ENCODE measurements at regions not wholly inside any gene's neighbourhood (a gene's known extent, or its start where the extent isn't known, plus 50 kb on each side); places are given as distances from the start of the nearest gene placed in this dataset.

DNA sequence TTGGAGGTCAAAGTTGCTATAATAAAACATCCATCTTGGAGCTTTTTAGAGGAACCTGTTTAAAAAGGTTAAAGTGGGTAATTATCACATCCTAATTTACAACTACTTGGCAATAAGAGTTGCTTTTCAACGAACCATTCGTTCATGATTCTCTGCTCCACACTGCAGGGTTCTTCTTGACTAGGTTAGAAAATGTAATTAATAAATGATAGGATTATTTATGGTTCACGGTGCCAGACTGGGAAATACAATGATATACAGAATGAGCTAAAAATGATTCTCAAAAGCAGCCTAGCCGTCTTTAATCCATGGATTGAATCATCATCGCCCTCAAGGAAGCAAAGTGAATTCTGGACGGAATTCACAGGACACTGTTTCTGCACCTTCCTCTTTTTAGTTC lies 291.2 kb downstream of the TEX29 start:
- H3K9me2 ChIP-seq (replicated peaks; ENCODE audit: insufficient read depth, low read length) = no peaks in the 10 kb centered on the region
- no peaks in the 10 kb centered on the region for H3F3A ChIP-seq (ENCODE audit: insufficient read depth, low read length)
- no peak overlapping the region for H2AFZ ChIP-seq (ENCODE audit: low read length)
- H3K27me3 ChIP-seq (replicated peaks; ENCODE audit: insufficient read depth, low read length) = no peaks in the 10 kb centered on the region
- H3K4me3 ChIP-seq (ENCODE audit: low read length) = no peak overlapping the region
- H3K4me1 ChIP-seq (ENCODE audit: low read length) = no peaks in the 10 kb centered on the region
- H3K9me3 ChIP-seq (replicated peaks; ENCODE audit: insufficient read depth, low read length) = no peaks in the 10 kb centered on the region
- no peak overlapping the region for H3K27ac ChIP-seq (ENCODE audit: low read length)
- DNase-seq = no peak
- no peak overlapping the region for H3K4me2 ChIP-seq (ENCODE audit: low read depth, low read length)
- H3K9ac ChIP-seq (ENCODE audit: low read length) = no peak overlapping the region
- no peaks in the 10 kb centered on the region for H3K79me2 ChIP-seq (ENCODE audit: low read length)
- TF ChIP-seq EZH2phosphoT487 (IDR thresholded peaks at IDR 0.05; ENCODE audit: low read length) = no peak
- no peak for TF ChIP-seq EZH2 (optimal IDR thresholded peaks at IDR 0.05; ENCODE audit: low read depth, low read length)
- TF ChIP-seq, protein P1, sequence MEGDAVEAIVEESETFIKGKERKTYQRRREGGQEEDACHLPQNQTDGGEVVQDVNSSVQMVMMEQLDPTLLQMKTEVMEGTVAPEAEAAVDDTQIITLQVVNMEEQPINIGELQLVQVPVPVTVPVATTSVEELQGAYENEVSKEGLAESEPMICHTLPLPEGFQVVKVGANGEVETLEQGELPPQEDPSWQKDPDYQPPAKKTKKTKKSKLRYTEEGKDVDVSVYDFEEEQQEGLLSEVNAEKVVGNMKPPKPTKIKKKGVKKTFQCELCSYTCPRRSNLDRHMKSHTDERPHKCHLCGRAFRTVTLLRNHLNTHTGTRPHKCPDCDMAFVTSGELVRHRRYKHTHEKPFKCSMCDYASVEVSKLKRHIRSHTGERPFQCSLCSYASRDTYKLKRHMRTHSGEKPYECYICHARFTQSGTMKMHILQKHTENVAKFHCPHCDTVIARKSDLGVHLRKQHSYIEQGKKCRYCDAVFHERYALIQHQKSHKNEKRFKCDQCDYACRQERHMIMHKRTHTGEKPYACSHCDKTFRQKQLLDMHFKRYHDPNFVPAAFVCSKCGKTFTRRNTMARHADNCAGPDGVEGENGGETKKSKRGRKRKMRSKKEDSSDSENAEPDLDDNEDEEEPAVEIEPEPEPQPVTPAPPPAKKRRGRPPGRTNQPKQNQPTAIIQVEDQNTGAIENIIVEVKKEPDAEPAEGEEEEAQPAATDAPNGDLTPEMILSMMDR (IDR thresholded peaks at IDR 0.05; ENCODE audit: low read length) = no peak
- H3K36me3 ChIP-seq (replicated peaks; ENCODE audit: insufficient read depth, low read length) = no peaks in the 10 kb centered on the region
- no peaks in the 10 kb centered on the region for H4K20me1 ChIP-seq (ENCODE audit: insufficient read depth, low read length)

DNA sequence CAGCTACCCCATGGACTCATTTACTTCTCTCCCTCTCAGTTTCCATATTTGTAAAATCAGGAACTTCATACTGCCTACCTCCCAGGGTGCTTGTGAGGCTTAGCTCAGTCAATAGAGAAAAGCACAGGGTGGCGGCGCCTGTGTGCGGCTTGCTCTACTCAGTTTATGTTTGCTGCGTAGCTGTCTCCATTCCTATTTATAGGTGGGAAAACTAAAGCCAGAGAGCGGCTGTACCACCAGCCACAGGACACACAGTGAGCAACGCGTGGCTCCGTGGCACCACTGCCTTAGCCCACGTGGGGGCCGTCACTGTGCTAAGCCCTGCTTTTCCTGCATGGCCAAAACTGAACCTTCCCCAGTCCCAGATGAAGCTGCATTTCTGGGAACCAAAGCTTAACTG lies 292.4 kb downstream of the TEX29 start:
- H2AFZ ChIP-seq (ENCODE audit: low read length) = no peak overlapping the region
- no peaks in the 10 kb centered on the region for H3K4me1 ChIP-seq (ENCODE audit: low read length)
- no peak overlapping the region for H3K4me2 ChIP-seq (ENCODE audit: low read depth, low read length)
- no peaks in the 10 kb centered on the region for H3K27me3 ChIP-seq (replicated peaks; ENCODE audit: insufficient read depth, low read length)
- no peaks in the 10 kb centered on the region for H3K9me2 ChIP-seq (replicated peaks; ENCODE audit: insufficient read depth, low read length)
- no peaks in the 10 kb centered on the region for H3K9me3 ChIP-seq (replicated peaks; ENCODE audit: insufficient read depth, low read length)
- no peaks in the 10 kb centered on the region for H3F3A ChIP-seq (ENCODE audit: insufficient read depth, low read length)
- no peak overlapping the region for H3K27ac ChIP-seq (ENCODE audit: low read length)
- no peak overlapping the region for H3K4me3 ChIP-seq (ENCODE audit: low read length)
- no peaks in the 10 kb centered on the region for H4K20me1 ChIP-seq (ENCODE audit: insufficient read depth, low read length)
- TF ChIP-seq, protein P1 (IDR thresholded peaks at IDR 0.05; ENCODE audit: low read length) = no peak
- TF ChIP-seq EZH2 (optimal IDR thresholded peaks at IDR 0.05; ENCODE audit: low read depth, low read length) (no peak), EZH2phosphoT487 (IDR thresholded peaks at IDR 0.05; ENCODE audit: low read length) (no peak)
- H3K36me3 ChIP-seq (replicated peaks; ENCODE audit: insufficient read depth, low read length) = no peaks in the 10 kb centered on the region
- no peak for DNase-seq
- no peaks in the 10 kb centered on the region for H3K79me2 ChIP-seq (ENCODE audit: low read length)
- no peak overlapping the region for H3K9ac ChIP-seq (ENCODE audit: low read length)

DNA sequence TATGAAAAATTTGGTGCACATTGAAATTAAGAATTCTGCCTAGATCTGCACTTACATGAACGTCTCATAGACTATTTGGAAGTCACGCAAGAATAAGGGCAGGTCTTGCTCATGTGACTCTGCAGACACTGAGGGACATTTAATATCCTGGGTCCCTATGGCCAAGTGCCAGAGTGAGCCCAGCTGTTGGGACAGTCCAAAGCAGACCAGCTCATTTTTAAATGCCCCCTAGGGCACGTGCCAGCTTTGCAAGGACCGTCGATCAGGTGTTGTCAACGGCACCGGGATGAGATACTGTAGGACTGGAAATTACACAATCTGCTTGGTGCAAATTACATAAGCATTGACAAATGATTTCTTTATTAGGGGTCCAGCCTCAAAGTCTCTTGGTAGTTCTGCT lies 293.6 kb downstream of the TEX29 start:
- no peak overlapping the region for H3K9ac ChIP-seq (ENCODE audit: low read length)
- H3K9me3 ChIP-seq (replicated peaks; ENCODE audit: insufficient read depth, low read length) = no peaks in the 10 kb centered on the region
- DNase-seq = no peak
- no peak overlapping the region for H3K4me2 ChIP-seq (ENCODE audit: low read depth, low read length)
- no peaks in the 10 kb centered on the region for H3F3A ChIP-seq (ENCODE audit: insufficient read depth, low read length)
- no peak overlapping the region for H3K27ac ChIP-seq (ENCODE audit: low read length)
- H3K79me2 ChIP-seq (ENCODE audit: low read length) = no peaks in the 10 kb centered on the region
- H3K9me2 ChIP-seq (replicated peaks; ENCODE audit: insufficient read depth, low read length) = no peaks in the 10 kb centered on the region
- no peaks in the 10 kb centered on the region for H3K4me1 ChIP-seq (ENCODE audit: low read length)
- no peaks in the 10 kb centered on the region for H3K36me3 ChIP-seq (replicated peaks; ENCODE audit: insufficient read depth, low read length)
- H4K20me1 ChIP-seq (ENCODE audit: insufficient read depth, low read length) = no peaks in the 10 kb centered on the region
- TF ChIP-seq, protein P1 (IDR thresholded peaks at IDR 0.05; ENCODE audit: low read length) = no peak
- no peak for TF ChIP-seq EZH2phosphoT487 (IDR thresholded peaks at IDR 0.05; ENCODE audit: low read length)
- no peak for TF ChIP-seq EZH2 (optimal IDR thresholded peaks at IDR 0.05; ENCODE audit: low read depth, low read length)
- H3K27me3 ChIP-seq (replicated peaks; ENCODE audit: insufficient read depth, low read length) = no peaks in the 10 kb centered on the region
- no peak overlapping the region for H2AFZ ChIP-seq (ENCODE audit: low read length)
- H3K4me3 ChIP-seq (ENCODE audit: low read length) = no peak overlapping the region
